NCI-H1694 treated with DMSO at 0.1 percent for 48 hours (cell line): ENCODE measurements at regions not wholly inside any gene's neighbourhood (a gene's known extent, or its start where the extent isn't known, plus 50 kb on each side); places are given as distances from the start of the nearest gene placed in this dataset.
"Not testable (repeated sequence)": the region's sequence is repeated elsewhere in the genome, so short reads cannot be mapped to it uniquely, and the experiment has no call there.

Experiments used
- DNase-seq: peaks from one replicate; lab custom pipeline; 2025; lab: John Stamatoyannopoulos, UW

GRCh38 chr4:151519728-151520415, 110.9 kb downstream of the FHIP1A start:
- no peak for DNase-seq

GRCh38 chr4:151522866-151523519, 114.0 kb downstream of the FHIP1A start:
- no peak for DNase-seq

GRCh38 chr4:151524610-151525009, 115.6 kb downstream of the FHIP1A start:
- no peak for DNase-seq

- not testable (repeated sequence) for DNase-seq
Measured at GRCh38 chr4:151526489-151526888, 117.5 kb downstream of the FHIP1A start.

GRCh38 chr4:151527699-151528098, 118.7 kb downstream of the FHIP1A start:
- DNase-seq, result no peak

- no peak for DNase-seq
Measured at GRCh38 chr4:151529187-151529586, 120.2 kb downstream of the FHIP1A start.

GRCh38 chr4:151530230-151530629, 121.3 kb downstream of the FHIP1A start:
- DNase-seq, result no peak

- DNase-seq, result no peak
Measured at GRCh38 chr4:151530783-151531182, 121.8 kb downstream of the FHIP1A start.

- DNase-seq, result no peak
Measured at GRCh38 chr4:151532001-151532708, 123.2 kb downstream of the FHIP1A start.

- DNase-seq, result no peak
Measured at GRCh38 chr4:151534195-151534594, 125.2 kb downstream of the FHIP1A start.

- no peak for DNase-seq
Measured at GRCh38 chr4:151535366-151535765, 126.4 kb downstream of the FHIP1A start.

GRCh38 chr4:151537687-151538086, 128.7 kb downstream of the FHIP1A start:
- DNase-seq, result no peak

GRCh38 chr4:151538963-151539362, 130.0 kb downstream of the FHIP1A start:
- DNase-seq, result no peak

GRCh38 chr4:151540728-151541388, 131.9 kb downstream of the FHIP1A start:
- DNase-seq, result no peak

- DNase-seq, result no peak
Measured at GRCh38 chr4:151541389-151542071, 132.6 kb downstream of the FHIP1A start.

GRCh38 chr4:151548708-151549107, 139.7 kb downstream of the FHIP1A start:
- DNase-seq, result no peak

- not testable (repeated sequence) for DNase-seq
Measured at GRCh38 chr4:151549378-151549777, 140.4 kb downstream of the FHIP1A start.

GRCh38 chr4:151553874-151554273, 144.9 kb downstream of the FHIP1A start:
- no peak for DNase-seq

GRCh38 chr4:151555151-151555945, 146.4 kb downstream of the FHIP1A start:
- no peak for DNase-seq

GRCh38 chr4:151558496-151559113, 149.6 kb downstream of the FHIP1A start:
- DNase-seq, result no peak

- no peak for DNase-seq
Measured at GRCh38 chr4:151559595-151559994, 150.6 kb downstream of the FHIP1A start.
